Omental fat pad (tissue), 3 donors: ENCODE measurements at regions not wholly inside any gene's neighbourhood (a gene's known extent, or its start where the extent isn't known, plus 50 kb on each side); places are given as distances from the start of the nearest gene placed in this dataset.

ENCODE experiments used
- ATAC-seq: fragments of 150-250 bp; one replicate; pipeline ENCODE4 v1.9.1; 2016; ENCODE audit warnings: mild to moderate bottlenecking, moderate library complexity; ENCODE audit not compliant: low FRiP score
- DNase-seq: peaks from one replicate; pipeline ENCODE4 v3.0.0-alpha.2; 2019; ENCODE audit warnings: low spot score
- TF ChIP-seq, protein P1 (sequence below), 3 donors: fragments of 450-650 bp; IDR thresholded peaks; one replicate each; pipeline ENCODE4 v1.5.1; 2016 to 2017; ENCODE audit warnings: antibody characterized with exemption in 3 of 3, mild to moderate bottlenecking in 3 of 3, moderate library complexity in 2 of 3

DNA sequence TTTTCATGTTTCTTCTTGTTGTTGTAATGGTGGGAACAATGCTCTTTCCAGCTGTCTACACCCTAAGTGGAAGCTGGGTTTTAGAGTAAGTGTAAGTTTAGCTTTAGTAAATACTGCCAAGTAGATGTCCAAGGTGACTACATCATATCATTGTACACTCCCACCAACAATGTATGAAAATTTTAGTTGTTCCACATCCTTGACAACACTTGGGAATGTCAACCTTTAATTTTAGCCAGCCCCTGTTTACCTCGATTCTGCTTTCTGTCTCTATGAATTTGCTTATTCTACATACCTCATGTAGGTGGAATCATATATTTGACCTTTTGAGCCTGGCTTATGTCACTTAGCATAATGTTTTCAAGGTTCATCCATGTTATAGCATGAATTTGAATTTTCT is 93.0 kb downstream of the MTPAP start:
- DNase-seq (no peak), ATAC-seq (no peak)
- TF ChIP-seq, protein P1, sequence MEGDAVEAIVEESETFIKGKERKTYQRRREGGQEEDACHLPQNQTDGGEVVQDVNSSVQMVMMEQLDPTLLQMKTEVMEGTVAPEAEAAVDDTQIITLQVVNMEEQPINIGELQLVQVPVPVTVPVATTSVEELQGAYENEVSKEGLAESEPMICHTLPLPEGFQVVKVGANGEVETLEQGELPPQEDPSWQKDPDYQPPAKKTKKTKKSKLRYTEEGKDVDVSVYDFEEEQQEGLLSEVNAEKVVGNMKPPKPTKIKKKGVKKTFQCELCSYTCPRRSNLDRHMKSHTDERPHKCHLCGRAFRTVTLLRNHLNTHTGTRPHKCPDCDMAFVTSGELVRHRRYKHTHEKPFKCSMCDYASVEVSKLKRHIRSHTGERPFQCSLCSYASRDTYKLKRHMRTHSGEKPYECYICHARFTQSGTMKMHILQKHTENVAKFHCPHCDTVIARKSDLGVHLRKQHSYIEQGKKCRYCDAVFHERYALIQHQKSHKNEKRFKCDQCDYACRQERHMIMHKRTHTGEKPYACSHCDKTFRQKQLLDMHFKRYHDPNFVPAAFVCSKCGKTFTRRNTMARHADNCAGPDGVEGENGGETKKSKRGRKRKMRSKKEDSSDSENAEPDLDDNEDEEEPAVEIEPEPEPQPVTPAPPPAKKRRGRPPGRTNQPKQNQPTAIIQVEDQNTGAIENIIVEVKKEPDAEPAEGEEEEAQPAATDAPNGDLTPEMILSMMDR (IDR thresholded peaks at IDR 0.05), result no peak

DNA sequence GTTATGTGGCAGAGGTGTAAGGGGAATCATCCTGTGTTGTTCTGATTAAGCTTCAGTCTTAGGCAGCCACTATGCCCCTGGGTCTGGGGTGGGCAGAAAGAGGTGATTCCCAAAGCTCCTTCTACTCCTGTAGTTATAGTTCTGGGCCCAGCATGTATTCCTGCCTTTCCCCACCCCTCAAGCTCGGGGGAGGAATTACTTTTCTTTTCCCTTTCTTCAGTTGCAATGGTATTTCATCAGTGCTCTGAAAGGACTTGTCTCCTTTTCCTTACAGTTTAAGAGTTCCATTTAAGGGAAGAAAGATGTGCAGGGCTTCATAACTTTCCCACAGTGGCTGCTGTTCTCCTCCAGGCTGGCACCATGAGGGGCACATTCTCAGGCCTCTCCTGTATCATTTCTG is 94.2 kb downstream of the MTPAP start:
- ATAC-seq (no peak), DNase-seq (no peak)
- TF ChIP-seq, protein P1 (IDR thresholded peaks at IDR 0.05), result no peak

DNA sequence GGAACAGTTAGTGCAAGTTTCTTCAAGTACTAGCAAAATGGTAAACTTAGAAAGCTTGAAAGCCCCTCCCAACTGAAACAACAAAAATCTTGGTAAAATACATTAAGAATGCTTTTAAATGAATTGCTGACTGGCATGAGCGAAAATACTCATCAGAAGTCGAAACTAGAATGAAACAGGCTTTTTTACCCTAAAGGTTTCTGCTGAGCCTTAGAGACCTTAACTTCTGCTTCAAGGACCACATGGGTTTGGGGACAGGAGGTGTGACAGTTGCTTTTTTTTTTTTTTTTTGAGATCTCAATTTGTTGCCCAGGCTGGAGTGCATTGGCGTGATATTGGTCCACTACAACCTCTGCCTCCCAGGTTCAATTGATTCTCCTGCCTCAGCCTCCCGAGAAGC is 100.3 kb downstream of the MTPAP start:
- TF ChIP-seq, protein P1 (IDR thresholded peaks at IDR 0.05), result no peak
- DNase-seq (no peak), ATAC-seq (no peak)

GRCh38 chr10:30247704-30248103 is 101.4 kb downstream of the MTPAP start:
- DNase-seq, result no peak
- no peak for ATAC-seq
- TF ChIP-seq, protein P1 (IDR thresholded peaks at IDR 0.05), result no peak

DNA sequence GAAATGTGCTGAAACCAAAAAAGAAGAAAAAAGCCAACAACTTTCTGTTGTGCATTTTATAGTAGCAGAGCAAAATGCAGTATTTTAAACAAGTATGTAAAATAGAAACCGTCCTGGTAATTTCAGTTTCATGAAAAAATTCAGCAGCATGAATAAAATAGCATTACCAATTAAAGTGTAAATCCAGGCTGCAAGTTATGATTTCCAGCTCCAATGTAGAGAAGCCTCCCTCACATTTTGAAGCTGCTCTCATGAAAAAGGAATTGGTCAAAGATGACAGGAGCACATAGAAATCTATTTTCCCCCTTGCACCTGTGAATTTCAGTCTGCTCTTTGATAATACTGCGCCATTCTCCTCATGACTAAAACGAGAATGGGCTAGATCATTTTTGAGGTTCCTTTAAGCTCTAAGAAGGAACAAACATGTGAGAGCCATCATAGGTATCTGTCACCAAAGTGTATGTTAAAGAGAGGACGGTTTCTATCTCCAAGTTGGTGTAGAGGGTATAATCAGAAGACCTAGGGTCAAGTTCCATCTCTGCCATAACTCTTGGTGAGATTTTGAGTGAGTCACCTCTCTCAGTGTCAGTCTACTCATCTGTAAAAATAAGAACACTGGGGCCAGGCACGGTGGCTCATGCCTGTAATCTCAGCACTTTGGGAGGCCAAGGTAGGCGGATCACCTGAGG is 107.5 kb downstream of the MTPAP start:
- TF ChIP-seq, protein P1 (IDR thresholded peaks at IDR 0.05), result no peak
- no peak for ATAC-seq
- no peak for DNase-seq

GRCh38 chr10:30238836-30239235 is 110.2 kb downstream of the MTPAP start:
- ATAC-seq, result no peak

More at GRCh38 chr10:30238836-30239235, 110.2 kb downstream of the MTPAP start:
- no peak for DNase-seq
- TF ChIP-seq, protein P1 (IDR thresholded peaks at IDR 0.05), result no peak
